ENCODE measurements at regions not wholly inside any gene's neighbourhood (a gene's known extent, or its start where the extent isn't known, plus 50 kb on each side); places are given as distances from the start of the nearest gene placed in this dataset.

GRCh38 chr1:50358962-50359361 is 64.3 kb downstream of the DMRTA2 start:
- no peaks in the 10 kb centered on the region for H3K4me1 ChIP-seq (ENCODE audit: control insufficient read depth in 3 of 3, insufficient read depth in 3 of 3, low read length in 3 of 3)
- H3K9me3 ChIP-seq (ENCODE audit: control insufficient read depth in 3 of 3, low read length in 3 of 3): no peaks in the 10 kb centered on the region
- no peak overlapping the region for H3K4me3 ChIP-seq (ENCODE audit: low read length in 3 of 3)
- H3K27me3 ChIP-seq (ENCODE audit: control insufficient read depth in 3 of 3, insufficient read depth in 3 of 3, low read length in 3 of 3): peaks cover 18 to 28% (median 23%) of the 10 kb centered on the region in 3 donors
- H3K36me3 ChIP-seq (ENCODE audit: control insufficient read depth in 3 of 3, insufficient read depth in 3 of 3, low read length in 3 of 3): no peaks in the 10 kb centered on the region
- H3K9ac ChIP-seq (ENCODE audit: low read depth in 1 of 3, low read length in 3 of 3): no peak overlapping the region
- no peak overlapping the region for H3K27ac ChIP-seq (ENCODE audit: low read depth, low read length)

GRCh38 chr1:50357186-50357585 is 66.1 kb downstream of the DMRTA2 start:
- H3K9me3 ChIP-seq (ENCODE audit: control insufficient read depth in 3 of 3, low read length in 3 of 3): no peaks in the 10 kb centered on the region
- peaks cover 18 to 28% (median 23%) of the 10 kb centered on the region in 3 donors for H3K27me3 ChIP-seq (ENCODE audit: control insufficient read depth in 3 of 3, insufficient read depth in 3 of 3, low read length in 3 of 3)
- no peak overlapping the region for H3K4me3 ChIP-seq (ENCODE audit: low read length in 3 of 3)
- no peaks in the 10 kb centered on the region for H3K36me3 ChIP-seq (ENCODE audit: control insufficient read depth in 3 of 3, insufficient read depth in 3 of 3, low read length in 3 of 3)
- no peaks in the 10 kb centered on the region for H3K4me1 ChIP-seq (ENCODE audit: control insufficient read depth in 3 of 3, insufficient read depth in 3 of 3, low read length in 3 of 3)
- no peak overlapping the region for H3K9ac ChIP-seq (ENCODE audit: low read depth in 1 of 3, low read length in 3 of 3)
- no peak overlapping the region for H3K27ac ChIP-seq (ENCODE audit: low read depth, low read length)

GRCh38 chr1:50354813-50355212 is 68.4 kb downstream of the DMRTA2 start:
- no peak overlapping the region for H3K9ac ChIP-seq (ENCODE audit: low read depth in 1 of 3, low read length in 3 of 3)
- H3K4me3 ChIP-seq (ENCODE audit: low read length in 3 of 3): no peak overlapping the region
- no peak overlapping the region for H3K27ac ChIP-seq (ENCODE audit: low read depth, low read length)
- H3K27me3 ChIP-seq (ENCODE audit: control insufficient read depth in 3 of 3, insufficient read depth in 3 of 3, low read length in 3 of 3): peaks cover 15 to 29% (median 29%) of the 10 kb centered on the region in 3 donors
- H3K9me3 ChIP-seq (ENCODE audit: control insufficient read depth in 3 of 3, low read length in 3 of 3): no peaks in the 10 kb centered on the region
- no peaks in the 10 kb centered on the region for H3K4me1 ChIP-seq (ENCODE audit: control insufficient read depth in 3 of 3, insufficient read depth in 3 of 3, low read length in 3 of 3)
- no peaks in the 10 kb centered on the region for H3K36me3 ChIP-seq (ENCODE audit: control insufficient read depth in 3 of 3, insufficient read depth in 3 of 3, low read length in 3 of 3)

- no peaks in the 10 kb centered on the region for H3K9me3 ChIP-seq (ENCODE audit: control insufficient read depth in 3 of 3, low read length in 3 of 3)
- H3K4me3 ChIP-seq (ENCODE audit: low read length in 3 of 3): no peak overlapping the region
- no peaks in the 10 kb centered on the region for H3K36me3 ChIP-seq (ENCODE audit: control insufficient read depth in 3 of 3, insufficient read depth in 3 of 3, low read length in 3 of 3)
- no peak overlapping the region for H3K9ac ChIP-seq (ENCODE audit: low read depth in 1 of 3, low read length in 3 of 3)
- no peaks in the 10 kb centered on the region for H3K4me1 ChIP-seq (ENCODE audit: control insufficient read depth in 3 of 3, insufficient read depth in 3 of 3, low read length in 3 of 3)
- H3K27ac ChIP-seq (ENCODE audit: low read depth, low read length): no peak overlapping the region
- peaks cover 4 to 21% (median 17%) of the 10 kb centered on the region in 3 donors for H3K27me3 ChIP-seq (ENCODE audit: control insufficient read depth in 3 of 3, insufficient read depth in 3 of 3, low read length in 3 of 3)
Measured at GRCh38 chr1:50352428-50352827, 70.8 kb downstream of the DMRTA2 start.

GRCh38 chr1:50350868-50351267 is 72.4 kb downstream of the DMRTA2 start:
- no peak overlapping the region for H3K27ac ChIP-seq (ENCODE audit: low read depth, low read length)
- H3K27me3 ChIP-seq (ENCODE audit: control insufficient read depth in 3 of 3, insufficient read depth in 3 of 3, low read length in 3 of 3): peaks cover 3 to 17% (median 11%) of the 10 kb centered on the region in 3 donors
- H3K4me1 ChIP-seq (ENCODE audit: control insufficient read depth in 3 of 3, insufficient read depth in 3 of 3, low read length in 3 of 3): no peaks in the 10 kb centered on the region
- no peak overlapping the region for H3K9ac ChIP-seq (ENCODE audit: low read depth in 1 of 3, low read length in 3 of 3)
- no peaks in the 10 kb centered on the region for H3K9me3 ChIP-seq (ENCODE audit: control insufficient read depth in 3 of 3, low read length in 3 of 3)
- no peak overlapping the region for H3K4me3 ChIP-seq (ENCODE audit: low read length in 3 of 3)
- no peaks in the 10 kb centered on the region for H3K36me3 ChIP-seq (ENCODE audit: control insufficient read depth in 3 of 3, insufficient read depth in 3 of 3, low read length in 3 of 3)

- H3K36me3 ChIP-seq (ENCODE audit: control insufficient read depth in 3 of 3, insufficient read depth in 3 of 3, low read length in 3 of 3): no peaks in the 10 kb centered on the region
- no peaks in the 10 kb centered on the region for H3K4me1 ChIP-seq (ENCODE audit: control insufficient read depth in 3 of 3, insufficient read depth in 3 of 3, low read length in 3 of 3)
- no peak overlapping the region for H3K9ac ChIP-seq (ENCODE audit: low read depth in 1 of 3, low read length in 3 of 3)
- H3K9me3 ChIP-seq (ENCODE audit: control insufficient read depth in 3 of 3, low read length in 3 of 3): peaks cover 0 to 3% (median 3%) of the 10 kb centered on the region in 3 donors
- H3K27ac ChIP-seq (ENCODE audit: low read depth, low read length): no peak overlapping the region
- H3K27me3 ChIP-seq (ENCODE audit: control insufficient read depth in 3 of 3, insufficient read depth in 3 of 3, low read length in 3 of 3): peaks cover 3 to 17% (median 11%) of the 10 kb centered on the region in 3 donors
- H3K4me3 ChIP-seq (ENCODE audit: low read length in 3 of 3): no peak overlapping the region
Measured at GRCh38 chr1:50350421-50350820, 72.8 kb downstream of the DMRTA2 start.

- Histone ChIP-seq H3K4me3 (ENCODE audit: low read length in 3 of 3) (no peak overlapping the region), H3K4me1 (ENCODE audit: control insufficient read depth in 3 of 3, insufficient read depth in 3 of 3, low read length in 3 of 3) (no peaks in the 10 kb centered on the region), H3K27ac (ENCODE audit: low read depth, low read length) (no peak overlapping the region), H3K9ac (ENCODE audit: low read depth in 1 of 3, low read length in 3 of 3) (no peak overlapping the region), H3K36me3 (ENCODE audit: control insufficient read depth in 3 of 3, insufficient read depth in 3 of 3, low read length in 3 of 3) (no peaks in the 10 kb centered on the region), H3K27me3 (ENCODE audit: control insufficient read depth in 3 of 3, insufficient read depth in 3 of 3, low read length in 3 of 3) (peaks cover 3 to 15% (median 14%) of the 10 kb centered on the region in 3 donors), H3K9me3 (ENCODE audit: control insufficient read depth in 3 of 3, low read length in 3 of 3) (peaks cover 0 to 5% (median 4%) of the 10 kb centered on the region in 3 donors)
Measured at GRCh38 chr1:50349242-50349565, 74.0 kb downstream of the DMRTA2 start.

- peaks cover 0 to 5% (median 4%) of the 10 kb centered on the region in 3 donors for H3K9me3 ChIP-seq (ENCODE audit: control insufficient read depth in 3 of 3, low read length in 3 of 3)
- no peak overlapping the region for H3K9ac ChIP-seq (ENCODE audit: low read depth in 1 of 3, low read length in 3 of 3)
- no peaks in the 10 kb centered on the region for H3K36me3 ChIP-seq (ENCODE audit: control insufficient read depth in 3 of 3, insufficient read depth in 3 of 3, low read length in 3 of 3)
- peaks cover 5 to 20% (median 19%) of the 10 kb centered on the region in 3 donors for H3K27me3 ChIP-seq (ENCODE audit: control insufficient read depth in 3 of 3, insufficient read depth in 3 of 3, low read length in 3 of 3)
- H3K27ac ChIP-seq (ENCODE audit: low read depth, low read length): no peak overlapping the region
- H3K4me3 ChIP-seq (ENCODE audit: low read length in 3 of 3): no peak overlapping the region
- H3K4me1 ChIP-seq (ENCODE audit: control insufficient read depth in 3 of 3, insufficient read depth in 3 of 3, low read length in 3 of 3): no peaks in the 10 kb centered on the region
Measured at GRCh38 chr1:50348449-50349241, 74.6 kb downstream of the DMRTA2 start.

- no peak overlapping the region for H3K9ac ChIP-seq (ENCODE audit: low read depth in 1 of 3, low read length in 3 of 3)
- peaks cover 0 to 5% (median 4%) of the 10 kb centered on the region in 3 donors for H3K9me3 ChIP-seq (ENCODE audit: control insufficient read depth in 3 of 3, low read length in 3 of 3)
- no peak overlapping the region for H3K4me3 ChIP-seq (ENCODE audit: low read length in 3 of 3)
- H3K27ac ChIP-seq (ENCODE audit: low read depth, low read length): no peak overlapping the region
- H3K4me1 ChIP-seq (ENCODE audit: control insufficient read depth in 3 of 3, insufficient read depth in 3 of 3, low read length in 3 of 3): no peaks in the 10 kb centered on the region
- H3K36me3 ChIP-seq (ENCODE audit: control insufficient read depth in 3 of 3, insufficient read depth in 3 of 3, low read length in 3 of 3): no peaks in the 10 kb centered on the region
- peaks cover 8 to 24% (median 19%) of the 10 kb centered on the region in 3 donors for H3K27me3 ChIP-seq (ENCODE audit: control insufficient read depth in 3 of 3, insufficient read depth in 3 of 3, low read length in 3 of 3)
Measured at GRCh38 chr1:50347933-50348332, 75.3 kb downstream of the DMRTA2 start.

- no peak overlapping the region for H3K4me3 ChIP-seq (ENCODE audit: low read length in 3 of 3)
- H3K27me3 ChIP-seq (ENCODE audit: control insufficient read depth in 3 of 3, insufficient read depth in 3 of 3, low read length in 3 of 3): peaks cover 16 to 31% (median 23%) of the 10 kb centered on the region in 3 donors
Measured at GRCh38 chr1:50346621-50347020, 76.6 kb downstream of the DMRTA2 start.

More at GRCh38 chr1:50346621-50347020, 76.6 kb downstream of the DMRTA2 start:
- Histone ChIP-seq H3K36me3 (ENCODE audit: control insufficient read depth in 3 of 3, insufficient read depth in 3 of 3, low read length in 3 of 3) (no peaks in the 10 kb centered on the region), H3K9me3 (ENCODE audit: control insufficient read depth in 3 of 3, low read length in 3 of 3) (peaks cover 0 to 5% (median 4%) of the 10 kb centered on the region in 3 donors), H3K27ac (ENCODE audit: low read depth, low read length) (no peak overlapping the region), H3K9ac (ENCODE audit: low read depth in 1 of 3, low read length in 3 of 3) (no peak overlapping the region), H3K4me1 (ENCODE audit: control insufficient read depth in 3 of 3, insufficient read depth in 3 of 3, low read length in 3 of 3) (no peaks in the 10 kb centered on the region)

All from skeletal muscle tissue (tissue), 3 donors.